ENCODE measurements at regions not wholly inside any gene's neighbourhood (a gene's known extent, or its start where the extent isn't known, plus 50 kb on each side); places are given as distances from the start of the nearest gene placed in this dataset.

DNA sequence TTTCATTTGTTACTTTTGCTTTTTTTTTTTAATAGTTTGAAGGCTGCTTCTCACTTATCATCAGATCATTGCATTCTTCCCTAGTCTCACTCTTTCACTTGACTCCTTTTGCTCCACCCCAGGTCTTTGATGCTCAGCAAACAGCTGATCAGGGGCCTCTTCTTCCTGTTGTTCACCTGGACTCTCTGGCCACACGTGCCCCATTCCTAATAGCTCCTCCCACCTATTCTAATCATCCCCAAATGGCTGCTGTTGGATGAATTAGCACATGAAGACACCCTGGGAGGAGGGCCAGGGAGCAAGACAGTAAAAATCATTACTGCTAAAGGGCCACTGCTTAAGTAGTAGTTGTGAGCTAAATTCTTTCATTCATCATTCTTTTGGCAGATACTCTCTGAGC lies 119.5 kb downstream of the MAB21L3 start:
- TF ChIP-seq POLR2A (IDR thresholded peaks at IDR 0.05; ENCODE audit: low read depth, low read length) (no peak), TAF1 (IDR thresholded peaks at IDR 0.05; ENCODE audit: borderline replicate concordance, low read depth, low read length) (no peak)

Data from GM12892 (cell line).